ENCODE measurements at regions not wholly inside any gene's neighbourhood (a gene's known extent, or its start where the extent isn't known, plus 50 kb on each side); places are given as distances from the start of the nearest gene placed in this dataset.

GRCh38 chr20:3313683-3314065, 74.7 kb upstream of the SLC4A11 start:
- CTCF ChIA-PET = interaction anchor here (0.9 to 4.8 kb wide), 3 partner anchors 8 to 107 kb away, joined by 3 to 33 read pairs (median 26); no protein-coding TSS in a partner anchor
- POLR2A ChIA-PET = no interaction called here
- DNase-seq (ENCODE audit: extremely low spot score) = no peak

GRCh38 chr20:3312940-3313682, 74.1 kb upstream of the SLC4A11 start:
- ChIA-PET CTCF (interaction anchor here (0.9 to 4.8 kb wide), 3 partner anchors 8 to 107 kb away, joined by 3 to 33 read pairs (median 26); no protein-coding TSS in a partner anchor), POLR2A (no interaction called here)
- DNase-seq (ENCODE audit: extremely low spot score) = no peak
- TF ChIP-seq CTCF (IDR thresholded peaks at IDR 0.05; ENCODE audit: control extremely low read depth, extremely low read depth, low read depth, missing control alignments) = no peak

More at GRCh38 chr20:3313683-3314065, 74.7 kb upstream of the SLC4A11 start:
- no peak for TF ChIP-seq CTCF (IDR thresholded peaks at IDR 0.05; ENCODE audit: control extremely low read depth, extremely low read depth, low read depth, missing control alignments)

GRCh38 chr20:3311623-3312022, 72.6 kb upstream of the SLC4A11 start:
- POLR2A ChIA-PET = interaction anchor here (0.5 kb wide), 1 partner anchor 113 kb away, joined by 6 read pairs; no protein-coding TSS in a partner anchor
- CTCF ChIA-PET = interaction anchor here (0.9 kb wide), 1 partner anchor 258 kb away, joined by 3 read pairs; no protein-coding TSS in a partner anchor
- TF ChIP-seq CTCF (IDR thresholded peaks at IDR 0.05; ENCODE audit: control extremely low read depth, extremely low read depth, low read depth, missing control alignments) = no peak
- no peak for DNase-seq (ENCODE audit: extremely low spot score)

GRCh38 chr20:3309226-3309625, 70.2 kb upstream of the SLC4A11 start:
- TF ChIP-seq CTCF (IDR thresholded peaks at IDR 0.05; ENCODE audit: control extremely low read depth, extremely low read depth, low read depth, missing control alignments) = no peak
- no peak for DNase-seq (ENCODE audit: extremely low spot score)
- POLR2A ChIA-PET = no interaction called here
- CTCF ChIA-PET = no interaction called here

GRCh38 chr20:3307725-3308124, 68.7 kb upstream of the SLC4A11 start:
- ChIA-PET POLR2A (no interaction called here), CTCF (interaction anchor here (0.6 to 1.1 kb wide), 2 partner anchors 44 to 90 kb away, joined by 3 read pairs; no protein-coding TSS in a partner anchor)
- DNase-seq (ENCODE audit: extremely low spot score) = no peak
- TF ChIP-seq CTCF (IDR thresholded peaks at IDR 0.05; ENCODE audit: control extremely low read depth, extremely low read depth, low read depth, missing control alignments) = no peak

- CTCF ChIA-PET = interaction anchor here (1.1 to 4.1 kb wide), 2 partner anchors 8 to 43 kb away, joined by 3 to 26 read pairs; no protein-coding TSS in a partner anchor
- DNase-seq (ENCODE audit: extremely low spot score) = no peak
- TF ChIP-seq CTCF (IDR thresholded peaks at IDR 0.05; ENCODE audit: control extremely low read depth, extremely low read depth, low read depth, missing control alignments) = no peak
- POLR2A ChIA-PET = no interaction called here
These were observed 68.1 kb upstream of the SLC4A11 start for GRCh38 chr20:3307078-3307477.

Measured in GM10248 (cell line).